ENCODE measurements at regions not wholly inside any gene's neighbourhood (a gene's known extent, or its start where the extent isn't known, plus 50 kb on each side); places are given as distances from the start of the nearest gene placed in this dataset.

DNA sequence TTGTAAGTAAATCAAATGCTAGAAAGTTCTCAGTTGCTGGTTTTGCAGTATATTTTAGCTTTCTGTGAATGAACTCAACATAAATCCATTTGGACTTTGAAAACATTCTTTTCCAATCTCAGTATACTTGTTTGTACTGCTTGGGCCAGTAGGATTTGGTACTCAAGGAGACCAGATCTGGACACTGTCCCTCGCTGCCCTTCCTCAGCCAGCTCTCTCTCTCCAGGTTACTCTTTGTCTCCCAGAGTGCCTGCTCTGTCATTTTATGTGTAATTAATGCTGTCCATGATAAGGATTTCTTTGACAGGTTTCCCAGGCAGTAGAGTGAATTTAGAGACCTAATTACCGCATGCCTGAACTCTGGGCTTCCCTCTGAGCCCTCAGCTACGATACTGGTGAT, 344.6 kb upstream of the SGCD start:
- no peak for DNase-seq (ENCODE audit: low spot score)

DNA sequence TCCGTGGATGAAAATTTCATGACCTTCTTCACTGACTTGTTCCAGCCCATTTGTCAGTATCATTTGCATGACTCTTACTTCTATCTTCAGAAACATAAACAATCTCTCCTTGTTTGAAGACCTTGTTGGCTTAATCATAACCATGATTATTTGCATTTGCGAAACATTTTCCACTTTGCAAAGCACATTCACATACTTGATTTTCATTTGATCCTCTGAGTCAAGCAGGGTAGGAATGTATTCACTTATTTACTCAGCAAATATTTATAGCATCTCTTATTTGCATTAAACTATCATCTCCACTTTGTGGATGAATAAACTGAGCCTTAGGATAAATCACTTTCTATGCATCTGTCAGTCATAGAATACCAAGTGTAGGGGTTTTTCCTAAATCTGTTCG, 343.0 kb upstream of the SGCD start:
- DNase-seq (ENCODE audit: low spot score) = no peak

DNA sequence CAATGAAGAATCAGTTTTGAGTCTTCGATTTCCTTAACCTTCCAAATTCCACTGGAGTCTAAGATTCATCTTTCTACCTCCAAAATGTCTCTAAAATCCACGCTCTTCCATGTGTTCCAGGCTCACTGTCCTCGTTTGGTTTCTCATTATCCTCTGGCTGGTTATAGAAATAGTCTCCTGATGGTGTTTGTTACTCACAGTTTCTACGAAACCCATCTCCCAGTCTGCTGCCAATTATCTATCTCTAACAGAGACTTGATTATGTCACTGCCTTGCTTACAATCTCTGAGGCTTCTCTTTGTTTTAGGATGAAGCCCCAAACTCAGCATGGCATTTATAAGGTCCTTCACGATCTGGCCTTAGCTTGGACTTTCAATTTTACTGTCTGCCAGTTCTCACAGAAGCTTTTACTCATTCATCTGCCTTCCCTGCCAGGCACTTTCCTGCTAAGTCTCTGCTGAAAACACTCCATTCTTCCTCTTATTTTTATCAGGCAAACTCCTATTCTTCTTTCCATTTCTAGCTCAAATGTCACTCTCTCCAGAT, 339.6 kb upstream of the SGCD start:
- DNase-seq (ENCODE audit: low spot score) = no peak

DNA sequence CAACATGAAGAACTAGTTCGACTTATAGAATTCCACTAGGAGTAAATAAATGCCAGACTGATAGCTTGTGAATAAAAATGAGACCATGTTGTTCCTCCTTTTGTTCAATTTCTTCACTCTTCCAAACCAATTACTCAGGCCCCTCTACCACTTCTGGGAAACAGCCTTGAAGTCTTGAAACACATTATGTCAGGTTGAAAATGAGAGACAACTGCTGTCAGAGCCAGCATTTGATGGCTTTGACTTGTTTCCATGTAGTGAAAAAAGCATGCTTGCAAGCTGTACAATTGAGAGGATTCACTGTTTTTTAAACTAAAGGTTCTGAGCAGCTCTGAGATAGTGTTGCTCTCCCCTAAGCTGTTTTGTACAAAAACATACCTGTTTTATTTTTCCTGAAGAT, 337.1 kb upstream of the SGCD start:
- no peak for DNase-seq (ENCODE audit: low spot score)

DNA sequence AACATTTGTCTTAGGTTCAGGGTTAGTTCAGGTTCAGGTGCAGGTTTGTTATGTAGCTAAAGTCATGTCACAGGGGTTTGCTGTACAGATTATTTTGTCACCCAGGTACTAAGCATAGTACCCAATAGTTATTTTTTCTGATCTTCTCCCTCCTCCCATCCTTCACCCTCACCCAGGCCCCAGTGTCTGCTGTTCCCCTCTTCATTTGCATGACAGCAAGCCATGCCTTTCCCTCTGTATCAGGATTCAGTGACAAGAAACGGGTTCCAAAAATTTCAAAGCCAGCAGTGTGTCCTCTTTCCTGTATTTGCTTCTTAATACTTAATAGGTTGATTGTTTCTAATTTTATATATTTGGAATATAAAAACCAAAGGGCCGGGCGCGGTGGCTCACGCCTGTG, 330.8 kb upstream of the SGCD start:
- DNase-seq (ENCODE audit: low spot score) = no peak

DNA sequence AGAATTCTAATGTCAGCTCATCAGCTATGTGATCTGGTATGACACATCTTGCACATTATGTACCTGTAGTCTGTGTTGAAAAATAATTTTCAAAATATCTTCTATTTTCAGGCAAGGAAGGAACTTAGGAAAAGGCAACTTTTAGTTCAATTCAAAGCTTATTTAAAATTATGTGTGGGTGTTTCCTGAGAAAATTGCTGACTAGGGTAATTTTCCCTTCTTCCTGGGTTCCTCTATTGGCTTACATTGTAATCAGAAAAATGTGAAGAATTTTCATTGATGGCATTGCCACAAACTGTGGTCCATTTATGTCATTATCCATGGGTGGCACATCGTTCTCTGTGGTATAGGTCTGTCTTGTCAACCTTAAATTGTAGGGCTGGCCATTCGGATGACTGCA, 328.7 kb upstream of the SGCD start:
- DNase-seq (ENCODE audit: low spot score) = no peak

DNA sequence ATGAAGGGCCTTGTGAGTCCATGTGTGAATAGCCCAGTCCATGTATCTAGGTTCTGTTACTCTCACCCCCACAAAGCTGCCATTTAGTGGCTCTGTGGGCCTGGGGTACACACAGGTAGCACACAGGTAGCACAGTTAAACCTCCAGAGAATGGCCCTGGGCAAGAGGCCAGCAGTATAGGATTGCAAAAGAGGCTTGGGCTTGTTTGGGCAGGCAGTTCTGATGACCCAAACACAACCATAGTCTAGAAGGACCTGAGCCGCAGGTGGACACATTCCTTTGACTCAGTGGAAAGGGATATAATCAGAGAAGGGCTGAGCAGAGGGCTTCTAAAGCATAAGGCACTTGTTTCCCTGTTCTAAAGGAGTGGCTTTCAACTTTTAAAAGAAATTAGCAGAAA, 326.8 kb upstream of the SGCD start:
- DNase-seq (ENCODE audit: low spot score) = no peak

DNA sequence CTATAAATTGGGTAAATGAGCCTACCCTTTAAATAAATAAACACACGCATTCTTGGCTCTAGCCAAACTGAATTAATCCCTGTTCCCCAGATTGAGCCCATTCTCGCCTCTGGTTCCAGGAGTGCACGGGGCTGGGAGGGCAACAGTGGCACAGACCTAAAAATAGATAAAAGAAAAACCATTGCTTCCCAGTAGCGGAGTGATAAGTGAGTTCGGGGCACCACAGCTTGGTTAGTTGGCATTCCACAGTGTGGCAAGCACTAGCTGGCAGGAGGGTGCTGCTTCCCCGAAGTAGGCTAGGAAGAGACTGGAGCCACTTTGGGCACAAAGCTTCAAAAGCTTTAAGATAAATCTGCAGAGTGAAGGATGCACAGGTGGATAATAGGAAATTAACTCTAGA, 322.2 kb upstream of the SGCD start:
- DNase-seq (ENCODE audit: low spot score) = no peak

DNA sequence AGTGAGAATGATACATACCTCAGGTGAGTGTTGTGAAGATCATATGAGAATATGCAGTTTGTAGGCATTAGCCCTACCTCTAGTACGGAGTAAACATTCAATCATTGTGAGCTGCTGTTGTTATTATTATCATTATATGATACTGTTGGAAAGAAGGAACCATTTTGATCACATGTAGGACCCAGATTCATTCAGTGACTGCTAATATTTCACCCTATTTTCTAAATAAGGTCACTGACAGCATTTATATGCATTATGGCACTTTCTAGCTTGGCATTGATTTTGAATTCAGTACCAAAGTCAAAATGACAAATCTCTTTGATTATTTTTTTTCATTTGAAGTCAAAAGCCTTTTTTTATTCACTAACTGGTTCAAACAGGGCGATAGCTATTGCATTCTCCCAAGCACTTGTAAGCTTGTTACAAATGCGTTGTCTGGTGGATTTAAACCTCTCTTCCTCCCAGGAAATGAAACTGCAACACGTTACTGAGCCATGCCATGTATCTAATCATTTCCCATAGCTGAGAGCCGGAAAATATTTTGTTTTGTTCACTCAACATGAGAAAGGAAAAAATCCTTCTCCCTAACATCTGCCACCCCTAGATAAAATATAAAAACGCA, 320.8 kb upstream of the SGCD start:
- no peak for DNase-seq (ENCODE audit: low spot score)

DNA sequence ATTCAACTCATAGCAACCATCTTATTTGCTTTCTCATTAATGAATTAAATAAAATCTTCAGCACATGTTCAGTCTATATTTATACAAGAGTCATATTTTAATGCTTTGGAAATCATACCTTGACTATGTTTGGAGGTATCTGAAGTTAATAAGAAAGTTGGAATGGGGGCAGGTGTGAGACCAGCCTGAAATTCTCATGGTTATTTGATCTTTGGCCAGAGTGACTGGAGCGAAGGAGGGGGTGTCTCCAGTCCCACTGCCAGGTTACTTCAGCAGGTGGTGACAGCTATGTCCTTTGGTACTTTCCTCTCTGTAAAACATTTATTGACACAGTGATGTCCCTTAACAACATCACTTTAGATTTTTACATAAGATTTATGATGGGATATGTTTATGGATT, 318.1 kb upstream of the SGCD start:
- DNase-seq (ENCODE audit: low spot score) = no peak

DNA sequence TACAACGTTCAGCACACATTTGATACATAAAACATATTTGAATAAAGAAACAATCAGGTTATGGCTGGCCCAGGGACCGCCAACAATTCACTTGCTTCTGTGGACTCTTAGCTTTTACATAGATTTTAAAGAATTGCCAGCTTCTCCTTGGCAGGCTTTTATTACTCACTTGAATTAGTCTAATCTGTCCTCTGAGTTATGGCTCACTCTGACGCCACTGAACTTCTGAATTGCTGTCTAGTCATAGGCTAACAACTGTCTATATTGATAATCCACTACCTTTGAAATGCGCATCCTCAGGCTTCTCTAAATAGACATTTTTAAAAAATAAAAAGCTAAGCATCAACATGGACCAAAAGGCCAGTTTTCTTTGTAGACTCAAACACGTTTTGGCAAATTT, 317.4 kb upstream of the SGCD start:
- DNase-seq (ENCODE audit: low spot score) = no peak

DNA sequence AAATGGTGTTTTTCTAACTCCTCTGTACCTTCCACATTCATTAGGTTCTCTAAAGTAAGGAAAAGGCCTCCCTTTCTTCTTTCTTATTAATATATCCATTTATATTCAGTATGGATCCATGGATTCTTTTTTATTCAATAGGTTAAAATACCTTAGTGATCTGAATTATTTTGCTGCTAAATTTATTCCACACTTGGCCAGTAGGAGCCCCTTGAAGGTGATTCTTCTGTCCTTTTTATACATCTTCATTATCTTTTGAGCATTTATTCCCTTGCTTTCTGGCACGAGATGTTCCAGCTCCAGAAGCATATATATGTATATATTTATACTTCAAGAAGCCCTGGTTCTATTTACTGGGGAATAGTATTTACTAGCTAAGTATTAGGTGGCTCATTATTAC, 311.8 kb upstream of the SGCD start:
- DNase-seq (ENCODE audit: low spot score) = no peak

DNA sequence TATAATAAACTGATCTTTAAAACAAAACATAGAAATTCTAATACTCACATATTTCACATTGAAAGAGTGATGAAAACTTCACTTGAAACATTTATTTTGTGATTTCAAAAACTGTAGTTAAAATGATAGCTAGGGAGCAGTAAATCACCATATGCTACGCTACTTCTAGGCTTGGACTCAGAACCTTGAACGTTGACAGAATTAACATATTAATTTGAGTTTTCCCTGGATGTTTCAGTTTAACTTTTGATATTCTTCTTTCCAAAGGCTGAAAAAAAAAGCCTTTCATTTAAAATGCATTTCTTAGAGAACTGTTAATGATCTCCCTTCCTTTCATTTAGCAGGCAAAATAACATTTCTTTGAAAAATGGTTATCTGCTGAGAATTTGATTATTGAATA, 307.8 kb upstream of the SGCD start:
- no peak for DNase-seq (ENCODE audit: low spot score)

DNA sequence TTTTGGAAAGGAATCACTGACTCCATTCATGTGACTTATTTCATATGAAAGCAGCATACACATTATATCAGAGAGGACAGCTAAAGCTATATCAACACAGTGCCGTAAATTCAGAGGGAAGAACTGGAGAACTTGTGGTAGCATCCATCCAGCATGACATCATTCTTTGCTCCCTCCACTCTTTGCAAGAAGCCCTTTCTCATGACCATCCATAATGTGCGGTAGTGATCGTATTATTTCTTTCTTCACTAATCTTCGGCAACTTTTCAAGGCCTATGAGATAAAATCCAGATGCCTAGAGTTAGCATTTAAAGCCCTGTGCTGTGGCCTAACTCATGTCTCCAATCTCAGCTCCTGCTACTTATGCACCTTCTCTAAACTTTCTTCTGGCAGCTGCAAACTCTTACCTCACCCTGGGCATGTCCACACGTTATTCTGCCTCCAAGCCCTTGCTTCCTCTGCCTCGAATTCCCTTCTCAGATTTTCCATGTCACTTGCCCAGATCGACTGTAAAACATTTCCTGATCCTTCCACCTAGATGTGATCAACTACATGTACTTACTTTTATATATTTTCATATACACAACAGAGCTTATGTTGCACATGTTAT, 307.3 kb upstream of the SGCD start:
- DNase-seq (ENCODE audit: low spot score) = no peak

DNA sequence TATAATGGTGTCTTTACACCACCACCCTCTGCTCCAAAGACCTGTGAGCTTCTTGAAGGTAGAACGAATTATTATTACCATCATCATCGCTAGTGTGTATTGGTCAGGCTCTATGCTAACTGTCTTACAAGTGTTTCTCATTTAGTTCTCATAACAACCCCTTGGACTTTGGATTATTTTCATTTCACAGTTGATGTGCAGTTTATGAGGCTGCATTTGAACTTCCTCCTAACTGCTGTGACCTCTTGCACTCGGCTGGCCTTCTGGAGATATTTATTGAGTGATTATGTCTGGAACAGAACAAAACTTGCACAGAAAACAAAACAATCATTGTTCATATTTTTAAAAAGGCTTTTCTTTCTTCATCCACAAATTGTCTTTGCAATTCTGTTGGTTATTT, 306.3 kb upstream of the SGCD start:
- no peak for DNase-seq (ENCODE audit: low spot score)

DNA sequence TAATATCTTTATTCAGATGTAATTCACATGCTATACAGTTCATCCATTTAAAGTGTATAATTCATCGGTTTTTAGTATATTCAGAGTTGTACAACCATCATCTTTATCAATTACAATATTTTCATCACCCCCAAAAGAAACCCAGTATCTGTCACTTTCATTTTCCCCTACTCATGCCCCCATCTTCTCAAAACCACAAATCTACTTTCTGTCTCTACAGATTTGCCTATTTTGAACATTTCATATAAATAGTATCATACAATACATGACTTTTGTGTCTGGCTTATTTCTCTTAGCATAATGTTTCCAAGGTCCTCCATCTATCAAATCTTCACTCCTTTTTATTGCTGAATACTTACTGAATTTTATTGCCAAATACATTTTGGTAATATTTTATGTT, 305.1 kb upstream of the SGCD start:
- DNase-seq (ENCODE audit: low spot score) = no peak

DNA sequence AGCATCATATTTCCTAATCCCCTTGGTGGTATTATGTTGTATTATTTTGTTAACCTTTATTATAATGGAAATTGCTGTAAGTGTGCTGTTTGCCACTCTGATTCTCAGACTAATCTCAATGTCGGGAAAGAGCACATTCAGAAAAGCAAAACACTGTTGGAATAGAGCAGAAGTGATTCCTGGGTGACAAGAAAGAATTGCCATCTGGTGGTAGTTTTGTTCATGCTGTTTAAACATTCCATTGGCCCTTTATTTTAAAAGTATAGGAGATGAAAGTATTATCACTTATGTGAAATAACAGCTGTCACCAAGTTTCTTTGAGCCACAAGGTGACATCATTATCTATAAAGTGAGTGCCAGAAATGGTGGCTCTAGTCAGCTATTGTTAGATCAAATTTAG, 301.3 kb upstream of the SGCD start:
- no peak for DNase-seq (ENCODE audit: low spot score)

DNA sequence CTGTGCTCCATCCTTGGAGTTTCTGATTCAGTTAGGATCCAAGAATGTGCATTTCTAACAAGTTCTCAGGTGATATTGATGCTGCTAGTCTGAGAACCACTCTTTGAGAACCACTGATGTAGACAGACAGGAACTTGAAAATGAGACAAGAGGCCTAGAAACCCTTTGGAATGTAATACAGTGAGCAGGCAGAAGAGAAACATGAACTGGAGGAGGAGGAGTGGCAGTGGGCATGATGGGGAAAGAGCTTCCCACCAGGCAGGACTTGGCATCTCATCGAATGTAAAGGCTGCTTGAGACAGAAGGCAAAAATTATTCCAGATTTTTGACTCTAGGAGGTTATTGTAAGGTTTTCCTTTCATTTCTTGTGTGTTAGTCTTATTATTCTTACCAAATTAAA, 295.8 kb upstream of the SGCD start:
- DNase-seq (ENCODE audit: low spot score) = no peak

DNA sequence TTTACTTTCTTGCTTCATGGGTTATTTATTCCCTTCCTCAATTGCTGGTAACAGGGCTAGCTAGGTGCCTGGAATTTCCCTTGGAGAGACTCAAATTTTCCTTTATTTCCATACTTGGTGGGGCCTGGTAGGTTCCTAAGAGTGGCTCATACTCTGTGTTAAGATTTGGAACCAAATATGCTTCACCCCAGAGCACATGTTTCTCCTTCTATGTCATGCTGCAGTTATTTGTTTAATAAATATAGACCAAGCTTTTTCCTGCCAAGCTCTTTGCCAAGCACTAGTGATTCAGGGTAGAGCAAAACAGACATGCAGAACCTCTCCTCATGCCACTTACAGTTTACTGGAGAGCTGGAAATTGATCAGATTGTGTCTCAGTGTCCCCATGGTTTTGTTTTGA, 290.3 kb upstream of the SGCD start:
- DNase-seq (ENCODE audit: low spot score) = no peak

DNA sequence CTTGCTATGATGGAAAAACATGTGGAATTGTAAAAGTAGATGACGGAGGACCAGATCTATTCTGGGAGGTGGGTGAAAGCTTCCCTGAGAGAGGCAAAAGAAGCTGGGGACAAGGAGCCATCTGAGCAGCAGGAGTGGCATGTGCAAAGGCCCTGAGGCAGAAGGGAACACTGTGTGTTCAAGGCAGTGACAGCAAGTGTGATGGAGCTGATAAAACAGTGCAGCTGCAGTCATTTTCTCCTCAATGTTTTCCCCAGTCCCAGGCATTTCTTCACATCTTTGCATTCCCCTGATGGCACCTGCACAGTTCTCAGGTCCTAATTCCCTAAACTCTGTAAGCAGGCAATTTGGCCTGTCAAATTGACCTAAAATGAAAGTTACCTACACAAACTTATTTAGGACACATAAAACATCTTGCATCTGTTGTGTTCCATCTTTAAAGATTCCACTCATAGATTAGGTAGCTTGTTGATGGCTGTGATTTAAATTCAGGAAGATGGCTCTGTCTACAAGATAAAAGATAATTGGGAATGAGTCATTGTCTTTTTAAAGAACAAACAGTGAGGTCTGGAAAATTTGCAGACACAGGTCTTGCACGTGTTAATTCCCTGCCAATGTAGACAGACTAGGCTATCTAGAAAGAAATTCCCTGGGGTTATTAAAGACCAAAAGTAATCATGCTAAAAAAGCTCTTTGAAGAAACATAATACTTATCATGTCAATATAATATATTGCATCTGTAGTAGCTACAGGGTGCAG, 289.6 kb upstream of the SGCD start:
- no peak for DNase-seq (ENCODE audit: low spot score)

DNA sequence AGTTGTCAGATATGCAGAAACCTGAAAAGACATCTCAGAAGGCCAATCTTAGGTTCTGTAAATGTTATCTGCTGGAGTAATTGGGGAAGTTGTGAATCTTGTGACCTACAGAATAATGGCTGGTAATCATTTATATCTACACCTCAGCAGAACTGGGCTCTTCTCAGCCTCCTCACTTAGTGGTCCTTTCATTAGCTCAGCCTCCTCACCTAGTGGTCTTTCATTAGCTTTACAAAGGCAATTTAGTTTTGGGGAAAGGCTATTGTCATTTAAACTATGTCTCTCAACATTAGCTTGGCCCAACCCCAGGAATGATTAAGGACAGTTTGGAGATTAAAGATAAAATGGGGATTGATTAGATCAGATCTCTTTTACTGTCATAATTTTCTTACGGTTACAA, 284.2 kb upstream of the SGCD start:
- DNase-seq (ENCODE audit: low spot score) = no peak

DNA sequence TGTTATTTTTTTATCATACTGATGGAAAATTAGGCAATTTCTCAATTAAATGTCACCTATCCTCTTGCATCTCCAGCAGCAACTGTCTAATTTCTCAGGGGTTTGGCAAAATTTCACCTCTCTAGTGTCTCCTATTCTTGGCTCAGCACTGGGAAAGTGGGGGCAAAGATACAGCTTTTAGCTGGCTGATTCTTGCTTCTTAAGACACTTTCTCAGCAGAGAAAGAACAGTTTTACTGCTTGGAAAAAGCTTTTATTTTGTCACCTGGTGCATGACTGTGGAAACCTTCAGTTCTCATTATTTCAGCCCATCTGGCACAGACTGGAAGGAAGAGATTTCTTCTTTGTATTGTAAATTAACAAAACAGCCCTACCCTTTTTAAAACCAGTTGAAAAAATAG, 283.6 kb upstream of the SGCD start:
- no peak for DNase-seq (ENCODE audit: low spot score)

DNA sequence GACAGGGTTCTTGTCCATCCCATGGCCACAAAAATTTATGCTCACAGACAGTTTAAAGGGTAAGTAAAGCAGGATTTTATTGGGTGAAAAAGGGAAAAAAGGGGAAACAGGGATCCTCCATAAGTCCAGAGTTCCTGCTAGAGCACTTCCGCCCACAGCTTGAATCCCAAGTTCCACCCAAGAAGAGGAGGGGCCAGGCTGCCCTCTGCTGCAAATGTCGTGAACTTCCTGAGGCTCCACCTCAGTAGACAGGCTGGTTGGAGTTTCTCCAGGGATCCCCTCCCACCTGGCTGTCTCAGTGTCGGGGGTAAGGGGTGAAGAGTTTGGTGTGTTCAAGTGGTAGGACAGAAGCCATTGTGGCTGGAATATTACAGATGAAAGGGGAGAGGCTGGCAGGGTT, 275.0 kb upstream of the SGCD start:
- DNase-seq (ENCODE audit: low spot score) = no peak

DNA sequence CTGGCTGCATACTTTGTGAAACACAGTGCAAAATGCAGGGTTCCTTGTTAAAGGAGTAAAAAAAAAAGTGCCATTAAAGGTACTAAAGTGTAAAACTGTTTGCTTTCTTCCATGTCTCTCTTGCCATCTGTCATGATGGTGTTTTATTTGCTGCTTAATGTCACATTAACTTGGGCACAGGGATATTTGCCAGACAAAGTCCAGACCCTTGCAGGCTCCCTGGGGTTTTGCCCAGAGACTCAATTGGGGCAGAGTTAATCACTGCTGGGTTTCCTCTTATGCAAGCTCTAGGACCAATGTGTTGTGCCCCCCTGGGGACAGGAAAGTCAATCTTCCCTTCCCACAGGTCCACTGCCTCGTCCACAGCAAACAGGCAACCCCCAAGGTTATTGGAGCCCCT, 274.3 kb upstream of the SGCD start:
- DNase-seq (ENCODE audit: low spot score) = no peak

Measured in CD4-positive, alpha-beta T cell treated with Interleukin-6 at 100 ng/mL for 8 hours (primary cell).